ENCODE measurements at regions not wholly inside any gene's neighbourhood (a gene's known extent, or its start where the extent isn't known, plus 50 kb on each side); places are given as distances from the start of the nearest gene placed in this dataset.

DNA sequence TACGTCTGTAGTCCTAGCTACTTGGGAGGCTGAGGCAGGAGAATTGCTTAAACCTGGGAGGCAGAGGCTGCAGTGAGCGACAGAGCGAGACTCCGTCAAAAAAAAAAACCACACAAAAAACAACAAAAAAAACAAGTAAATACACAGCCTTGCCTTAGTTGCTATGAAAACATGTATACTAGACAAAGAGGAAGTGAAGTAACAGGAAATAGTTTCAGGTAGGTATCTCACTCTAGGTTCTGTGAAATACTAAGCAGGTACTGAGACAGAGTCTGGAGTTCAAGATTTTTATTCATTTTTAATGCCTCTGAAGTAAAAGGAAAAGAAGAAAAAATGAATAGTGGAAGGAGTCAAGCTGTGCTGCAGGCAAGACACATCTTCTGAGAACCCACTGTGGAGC, 687.9 kb upstream of the RGMB start:
- TF ChIP-seq, protein P1, sequence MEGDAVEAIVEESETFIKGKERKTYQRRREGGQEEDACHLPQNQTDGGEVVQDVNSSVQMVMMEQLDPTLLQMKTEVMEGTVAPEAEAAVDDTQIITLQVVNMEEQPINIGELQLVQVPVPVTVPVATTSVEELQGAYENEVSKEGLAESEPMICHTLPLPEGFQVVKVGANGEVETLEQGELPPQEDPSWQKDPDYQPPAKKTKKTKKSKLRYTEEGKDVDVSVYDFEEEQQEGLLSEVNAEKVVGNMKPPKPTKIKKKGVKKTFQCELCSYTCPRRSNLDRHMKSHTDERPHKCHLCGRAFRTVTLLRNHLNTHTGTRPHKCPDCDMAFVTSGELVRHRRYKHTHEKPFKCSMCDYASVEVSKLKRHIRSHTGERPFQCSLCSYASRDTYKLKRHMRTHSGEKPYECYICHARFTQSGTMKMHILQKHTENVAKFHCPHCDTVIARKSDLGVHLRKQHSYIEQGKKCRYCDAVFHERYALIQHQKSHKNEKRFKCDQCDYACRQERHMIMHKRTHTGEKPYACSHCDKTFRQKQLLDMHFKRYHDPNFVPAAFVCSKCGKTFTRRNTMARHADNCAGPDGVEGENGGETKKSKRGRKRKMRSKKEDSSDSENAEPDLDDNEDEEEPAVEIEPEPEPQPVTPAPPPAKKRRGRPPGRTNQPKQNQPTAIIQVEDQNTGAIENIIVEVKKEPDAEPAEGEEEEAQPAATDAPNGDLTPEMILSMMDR (IDR thresholded peaks at IDR 0.05; ENCODE audit: low read length), result no peak
- TF ChIP-seq EZH2 (IDR thresholded peaks at IDR 0.05; ENCODE audit: borderline replicate concordance, low read length), result no peak

Data from OCI-LY1 (cell line).